ENCODE measurements at regions not wholly inside any gene's neighbourhood (a gene's known extent, or its start where the extent isn't known, plus 50 kb on each side); places are given as distances from the start of the nearest gene placed in this dataset.

GRCh38 chr6:33967966-33968724 lies 164.3 kb upstream of the MLN start:
- WGBS, 2 donors, result 66 to 72% methylated on average over 3 of the region's 3 CpGs
- intact Hi-C loops (cut with DNase I; ENCODE audit: low total_unique reads), result no loop called here
- DNase-seq (ENCODE audit: low spot score in 2 of 2), result peak in 1 of 2 donors; percentile 64
- TF ChIP-seq POLR2A (IDR thresholded peaks at IDR 0.05) (no peak), CTCF (IDR thresholded peaks at IDR 0.05) (no peak)
- no peak overlapping the region for H3K4me3 ChIP-seq (ENCODE audit: low read depth, poor library complexity, severe bottlenecking)

GRCh38 chr6:33967265-33967767 lies 163.5 kb upstream of the MLN start:
- H3K4me3 ChIP-seq (ENCODE audit: low read depth, poor library complexity, severe bottlenecking), result no peak overlapping the region
- DNase-seq (ENCODE audit: low spot score in 2 of 2), result peak in 1 of 2 donors; percentile 65
- TF ChIP-seq POLR2A (IDR thresholded peaks at IDR 0.05) (no peak), CTCF (IDR thresholded peaks at IDR 0.05) (no peak)
- WGBS, 2 donors, result 64 to 84% methylated on average over 3 of the region's 3 CpGs
- intact Hi-C loops (cut with DNase I; ENCODE audit: low total_unique reads), result no loop called here

- TF ChIP-seq POLR2A (IDR thresholded peaks at IDR 0.05) (no peak), CTCF (IDR thresholded peaks at IDR 0.05) (no peak)
- 77 to 96% methylated on average over 2 of the region's 2 CpGs for WGBS, 2 donors
- peak in 1 of 2 donors; percentile 21 for DNase-seq (ENCODE audit: low spot score in 2 of 2)
- no peak overlapping the region for H3K4me3 ChIP-seq (ENCODE audit: low read depth, poor library complexity, severe bottlenecking)
- intact Hi-C loops (cut with DNase I; ENCODE audit: low total_unique reads), result no loop called here
Observed at GRCh38 chr6:33966536-33966935, 162.7 kb upstream of the MLN start.

GRCh38 chr6:33965766-33966165 lies 162.0 kb upstream of the MLN start:
- intact Hi-C loops (cut with DNase I; ENCODE audit: low total_unique reads), result no loop called here
- no peak for TF ChIP-seq CTCF (IDR thresholded peaks at IDR 0.05)
- no peak for TF ChIP-seq POLR2A (IDR thresholded peaks at IDR 0.05)
- DNase-seq (ENCODE audit: low spot score in 2 of 2), result peak in 1 of 2 donors; percentile 36
- H3K4me3 ChIP-seq (ENCODE audit: low read depth, poor library complexity, severe bottlenecking), result no peak overlapping the region
- WGBS, 2 donors, result 79 to 85% methylated on average over 8 of the region's 8 CpGs

- 91 to 95% methylated on average over 3 of the region's 3 CpGs for WGBS, 2 donors
- H3K4me3 ChIP-seq (ENCODE audit: low read depth, poor library complexity, severe bottlenecking), result no peak overlapping the region
- intact Hi-C loops (cut with DNase I; ENCODE audit: low total_unique reads), result no loop called here
- no peak for DNase-seq (ENCODE audit: low spot score in 2 of 2)
- no peak for TF ChIP-seq CTCF (IDR thresholded peaks at IDR 0.05)
- no peak for TF ChIP-seq POLR2A (IDR thresholded peaks at IDR 0.05)
Observed at GRCh38 chr6:33964387-33964786, 160.6 kb upstream of the MLN start.

Measured in lower leg skin (tissue), 4 donors.